ENCODE measurements at regions not wholly inside any gene's neighbourhood (a gene's known extent, or its start where the extent isn't known, plus 50 kb on each side); places are given as distances from the start of the nearest gene placed in this dataset.
A peak's percentile ranks its signal among the peaks of the same experiment; 100 is the strongest.
"Not testable (repeated sequence)": the region's sequence is repeated elsewhere in the genome, so short reads cannot be mapped to it uniquely, and the experiment has no call there.

GRCh38 chr6:144364782-144365181 is 79.6 kb downstream of the UTRN start:
- no peak for DNase-seq (ENCODE audit: low spot score)
- Histone ChIP-seq H3K36me3 (ENCODE audit: control insufficient read depth in 4 of 4, insufficient read depth in 3 of 4, low read depth in 1 of 4, low read length in 3 of 4) (no peaks in the 10 kb centered on the region), H3K27ac (ENCODE audit: low read depth in 1 of 2, low read length in 2 of 2) (peak overlapping the region; percentile 23 to 32), H3K4me3 (ENCODE audit: low read depth in 1 of 3, low read length in 3 of 3) (no peak overlapping the region), H3K27me3 (ENCODE audit: control insufficient read depth in 4 of 4, insufficient read depth in 4 of 4, low read length in 3 of 4) (no peaks in the 10 kb centered on the region), H3K4me1 (ENCODE audit: control insufficient read depth in 4 of 4, insufficient read depth in 4 of 4, low read length in 3 of 4) (peaks cover 0 to 9% (median 3%) of the 10 kb centered on the region in 4 donors), H3K9me3 (ENCODE audit: control insufficient read depth in 4 of 4, low read length in 3 of 4) (no peaks in the 10 kb centered on the region), H3K9ac (ENCODE audit: low read depth in 1 of 2, low read length in 2 of 2) (no peak overlapping the region)
- TF ChIP-seq FOXA2 (IDR thresholded peaks at IDR 0.05): no peak
- TF ChIP-seq NR2F2 (IDR thresholded peaks at IDR 0.05): peak; percentile 40
- TF ChIP-seq REST (IDR thresholded peaks at IDR 0.05): no peak
- TF ChIP-seq GABPA (IDR thresholded peaks at IDR 0.05 in 1 of 2, conservative IDR thresholded peaks at IDR 0.05 in 1 of 2): no peak
- peak in 1 of 2 donors; percentile 10 for TF ChIP-seq RXRA (IDR thresholded peaks at IDR 0.05)
- 86% methylated on average over 3 of the region's 3 CpGs for WGBS

- H3K9ac ChIP-seq (ENCODE audit: low read depth in 1 of 2, low read length in 2 of 2): no peak overlapping the region
- TF ChIP-seq ZBTB33 (IDR thresholded peaks at IDR 0.05) (no peak), MAX (IDR thresholded peaks at IDR 0.05) (no peak), JUND (IDR thresholded peaks at IDR 0.05) (no peak), RAD21 (IDR thresholded peaks at IDR 0.05) (no peak), TAF1 (conservative IDR thresholded peaks at IDR 0.05) (no peak), REST (IDR thresholded peaks at IDR 0.05) (no peak), YY1 (IDR thresholded peaks at IDR 0.05) (no peak), HNF4A (conservative IDR thresholded peaks at IDR 0.05) (no peak), NR2F2 (IDR thresholded peaks at IDR 0.05) (no peak), FOXA2 (IDR thresholded peaks at IDR 0.05) (no peak), FOXA1 (IDR thresholded peaks at IDR 0.05) (no peak), HNF4G (IDR thresholded peaks at IDR 0.05) (no peak), GABPA (IDR thresholded peaks at IDR 0.05 in 1 of 2, conservative IDR thresholded peaks at IDR 0.05 in 1 of 2) (no peak), RXRA (IDR thresholded peaks at IDR 0.05) (no peak), SP1 (IDR thresholded peaks at IDR 0.05) (no peak), ATF3 (IDR thresholded peaks at IDR 0.05) (no peak)
- no peaks in the 10 kb centered on the region for H3K9me3 ChIP-seq (ENCODE audit: control insufficient read depth in 4 of 4, low read length in 3 of 4)
- DNase-seq (ENCODE audit: low spot score): no peak
- peaks cover 0 to 9% (median 3%) of the 10 kb centered on the region in 4 donors for H3K4me1 ChIP-seq (ENCODE audit: control insufficient read depth in 4 of 4, insufficient read depth in 4 of 4, low read length in 3 of 4)
- H3K4me3 ChIP-seq (ENCODE audit: low read depth in 1 of 3, low read length in 3 of 3): no peak overlapping the region
- H3K36me3 ChIP-seq (ENCODE audit: control insufficient read depth in 4 of 4, insufficient read depth in 3 of 4, low read depth in 1 of 4, low read length in 3 of 4): no peaks in the 10 kb centered on the region
- H3K27me3 ChIP-seq (ENCODE audit: control insufficient read depth in 4 of 4, insufficient read depth in 4 of 4, low read length in 3 of 4): no peaks in the 10 kb centered on the region
- H3K27ac ChIP-seq (ENCODE audit: low read depth in 1 of 2, low read length in 2 of 2): no peak overlapping the region
- 97% methylated on average over 1 of the region's 1 CpG for WGBS
Observed at GRCh38 chr6:144365271-144365670, 80.1 kb downstream of the UTRN start.

- not testable (repeated sequence) for H3K4me1 ChIP-seq (ENCODE audit: control insufficient read depth in 4 of 4, insufficient read depth in 4 of 4, low read length in 3 of 4); H3K27me3 ChIP-seq (ENCODE audit: control insufficient read depth in 4 of 4, insufficient read depth in 4 of 4, low read length in 3 of 4); DNase-seq (ENCODE audit: low spot score); H3K9ac ChIP-seq (ENCODE audit: low read depth in 1 of 2, low read length in 2 of 2); H3K4me3 ChIP-seq (ENCODE audit: low read depth in 1 of 3, low read length in 3 of 3); H3K9me3 ChIP-seq (ENCODE audit: control insufficient read depth in 4 of 4, low read length in 3 of 4); H3K36me3 ChIP-seq (ENCODE audit: control insufficient read depth in 4 of 4, insufficient read depth in 3 of 4, low read depth in 1 of 4, low read length in 3 of 4); H3K27ac ChIP-seq (ENCODE audit: low read depth in 1 of 2, low read length in 2 of 2)
- WGBS: 92% methylated on average over 1 of the region's 1 CpG
Observed at GRCh38 chr6:144369696-144370095, 84.6 kb downstream of the UTRN start.

Data from liver (tissue), 7 donors.